GM12878 (cell line): ENCODE measurements at regions not wholly inside any gene's neighbourhood (a gene's known extent, or its start where the extent isn't known, plus 50 kb on each side); places are given as distances from the start of the nearest gene placed in this dataset.

Experiments used
- ATAC-seq: fragments of 200-7000 bp; cut with Tn5 transposase; 3 replicates; pipeline ENCODE4 v1.9.1; 2020; ENCODE audit warnings: mild to moderate bottlenecking, moderate library complexity
- BruUV-seq: library from RNA; stranded (reverse); fragments of 400-500 nt; replicated peaks from 2 replicates; lab custom pipeline; 2021; lab: Mats Ljungman, UMichigan
- CTCF ChIA-PET: fragments of 300-600 bp; sonication (Branson Sonifier 250); formaldehyde crosslinking; extraction: SDS; loops from one replicate; lab custom pipeline; 2021; ENCODE audit warnings: inconsistent platforms; lab: Yijun Ruan, JAX
- POLR2A ChIA-PET: fragments of 350-600 bp; formaldehyde crosslinking; extraction: SDS; loops from one replicate; lab custom pipeline; 2021; ENCODE audit warnings: inconsistent platforms; lab: Charles Lee
- RAD21 ChIA-PET: fragments of 300-600 bp; sonication (Branson Sonifier 250); formaldehyde crosslinking; loops from one replicate; lab custom pipeline; 2023; ENCODE audit warnings: antibody characterized with exemption; ENCODE audit not compliant: unreplicated experiment; lab: Charles Lee
- SMC1A ChIA-PET: fragments of 300-600 bp; sonication (Branson Sonifier 250); formaldehyde crosslinking; loops from one replicate; lab custom pipeline; 2023; ENCODE audit not compliant: unreplicated experiment, uncharacterized antibody; lab: Charles Lee
- DNase-seq: peaks from one replicate; pipeline ENCODE4 v3.0.0-alpha.2; 2011; ENCODE audit warnings: low read depth, low spot score
- FAIRE-seq: peaks from 3 replicates; lab custom pipeline; 2011; peaks lifted over from hg19 to GRCh38; lab: Jason Lieb, UNC
- H2AFZ ChIP-seq: 2 replicates; pipeline ENCODE4 v1.6.0; 2011; ENCODE audit warnings: low read depth, low read length, control low read depth; ENCODE audit not compliant: control insufficient read depth
- H3K27ac ChIP-seq: 2 replicates; pipeline ENCODE4 v1.5.1; 2011; ENCODE audit warnings: control low read depth; ENCODE audit not compliant: control insufficient read depth, insufficient read depth
- H3K27me3 ChIP-seq, 2 experiments: replicated peaks in 1 of 2; 2 replicates each; pipeline versions ENCODE4 v1.6.0 to v1.6.1; 2011; ENCODE audit warnings: low read length in 1 of 2; ENCODE audit not compliant: control insufficient read depth in 2 of 2, insufficient read depth in 2 of 2
- H3K36me3 ChIP-seq, 2 experiments: 2 replicates each; pipeline ENCODE4 v1.5.1; 2011; ENCODE audit warnings: low read length in 1 of 2; ENCODE audit not compliant: control insufficient read depth in 2 of 2, insufficient read depth in 2 of 2
- H3K4me1 ChIP-seq: 2 replicates; pipeline ENCODE4 v1.6.1; 2011; ENCODE audit warnings: mild to moderate bottlenecking, low read length, moderate library complexity, mixed read lengths; ENCODE audit not compliant: control insufficient read depth, insufficient read depth
- H3K4me2 ChIP-seq: 2 replicates; pipeline ENCODE4 v1.6.0; 2011; ENCODE audit warnings: control low read depth; ENCODE audit not compliant: control insufficient read depth, insufficient read depth
- H3K4me3 ChIP-seq: fragments of 200-600 bp; sonication (generic); 2 replicates; pipeline ENCODE4 v1.5.1; 2016
- H3K79me2 ChIP-seq: 2 replicates; pipeline ENCODE4 v1.6.0; 2011; ENCODE audit warnings: low read length; ENCODE audit not compliant: control insufficient read depth, insufficient read depth
- H3K9ac ChIP-seq: 2 replicates; pipeline ENCODE4 v1.8.0; 2011; ENCODE audit warnings: low read length, control low read depth, mixed read lengths; ENCODE audit not compliant: control insufficient read depth, insufficient read depth
- H3K9me3 ChIP-seq: replicated peaks from 3 replicates; pipeline ENCODE4 v1.5.1; 2011; ENCODE audit warnings: mild to moderate bottlenecking, low read length; ENCODE audit not compliant: control insufficient read depth, insufficient read depth
- H4K20me1 ChIP-seq: 2 replicates; pipeline ENCODE4 v1.6.0; 2011; ENCODE audit not compliant: control insufficient read depth, insufficient read depth
- BMI1 ChIP-seq: fragments of 450-650 bp; IDR thresholded peaks from 2 replicates; pipeline ENCODE4 v1.6.1; 2016; ENCODE audit warnings: mild to moderate bottlenecking, moderate library complexity, borderline replicate concordance
- CBFB ChIP-seq: IDR thresholded peaks from 2 replicates; pipeline ENCODE4 v1.6.1; 2016; ENCODE audit warnings: antibody characterized with exemption, low read depth
- CHD2 ChIP-seq: IDR thresholded peaks from 2 replicates; pipeline ENCODE4 v1.6.1; 2011; ENCODE audit warnings: low read depth, low read length, improper control_type of control experiment, borderline replicate concordance
- CREM ChIP-seq: IDR thresholded peaks from 2 replicates; pipeline ENCODE4 v1.6.1; 2014; ENCODE audit warnings: antibody characterized with exemption, low read depth
- EGR1 ChIP-seq, 2 experiments: IDR thresholded peaks; 1 replicate in 1 of 2; 2 replicates in 1 of 2; pipeline ENCODE4 v1.6.1; 2011 to 2012; ENCODE audit warnings: low read depth in 2 of 2, low read length in 2 of 2, borderline replicate concordance in 1 of 2, mild to moderate bottlenecking in 1 of 2, moderate library complexity in 1 of 2
- EP300 ChIP-seq, 2 experiments: fragments of 150-350 bp in 1 of 2; IDR thresholded peaks; 2 replicates each; pipeline ENCODE4 v1.6.1; 2011 to 2012; ENCODE audit warnings: low read depth in 2 of 2, low read length in 2 of 2, borderline replicate concordance in 1 of 2, improper control_type of control experiment in 1 of 2, inconsistent platforms in 1 of 2; ENCODE audit not compliant: control insufficient read depth in 1 of 2
- ETV6 ChIP-seq, 2 experiments: fragments of 450-650 bp in 1 of 2; IDR thresholded peaks in 1 of 2; conservative IDR thresholded peaks in 1 of 2; 2 replicates each; pipeline ENCODE4 v1.6.1; 2014; ENCODE audit warnings: antibody characterized with exemption in 1 of 2, borderline replicate concordance in 1 of 2, low read depth in 1 of 2, mild to moderate bottlenecking in 1 of 2, moderate library complexity in 1 of 2
- FOS ChIP-seq: IDR thresholded peaks from 3 replicates; pipeline ENCODE4 v1.6.1; 2011; ENCODE audit warnings: borderline replicate concordance; ENCODE audit not compliant: insufficient read length; ENCODE audit errors: extremely low read depth
- MYC ChIP-seq: IDR thresholded peaks from 2 replicates; pipeline ENCODE4 v1.6.1; 2011; ENCODE audit warnings: mild to moderate bottlenecking, low read length, moderate library complexity, inconsistent platforms; ENCODE audit not compliant: insufficient read depth, insufficient replicate concordance, insufficient read length, severe bottlenecking
- NBN ChIP-seq: fragments of 450-650 bp; IDR thresholded peaks from 2 replicates; pipeline ENCODE4 v1.6.1; 2016
- NFIC ChIP-seq: IDR thresholded peaks from 2 replicates; pipeline ENCODE4 v1.6.1; 2012; ENCODE audit warnings: low read depth, mild to moderate bottlenecking, inconsistent platforms, low read length, moderate library complexity
- PAX8 ChIP-seq: fragments of 450-650 bp; IDR thresholded peaks from 2 replicates; pipeline ENCODE4 v1.6.1; 2017; ENCODE audit warnings: mild to moderate bottlenecking, moderate library complexity
- SREBF2 ChIP-seq: IDR thresholded peaks from 2 replicates; pipeline ENCODE4 v1.6.1; 2012; ENCODE audit warnings: mild to moderate bottlenecking, low read length
- TAF1 ChIP-seq: IDR thresholded peaks from 2 replicates; pipeline ENCODE4 v1.6.1; 2011; ENCODE audit warnings: mild to moderate bottlenecking, low read depth, low read length, borderline replicate concordance
- TARDBP ChIP-seq: IDR thresholded peaks from 2 replicates; pipeline ENCODE4 v1.6.1; 2016; ENCODE audit warnings: borderline replicate concordance
- ZNF217 ChIP-seq: fragments of 450-650 bp; IDR thresholded peaks from 2 replicates; pipeline ENCODE4 v1.6.1; 2017; ENCODE audit warnings: antibody characterized with exemption, mild to moderate bottlenecking
- whole genome bisulfite sequencing: methylation state at CpG from one replicate; pipeline ENCODE4 v1.1.6; 2016; ENCODE audit warnings: low lambda C conversion rate; ENCODE audit not compliant: insufficient replicate concordance, insufficient coverage; ENCODE audit errors: missing lambda C conversion rate; 5-methylcytosine and 5-hydroxymethylcytosine counted together
- in situ Hi-C: fragments of 300-500 bp; cut with MboI; formaldehyde crosslinking; loops from 9 replicates; pipeline ENCODE4 v1.14.3; 2018; ENCODE audit warnings: mixed read lengths
- intact Hi-C: fragments of 100-400 bp; cut with micrococcal nuclease; formaldehyde crosslinking; loops from one replicate; pipeline ENCODE4 v1.14.2; 2022; ENCODE audit not compliant: unreplicated experiment
- TF ChIP-seq, protein P1 (sequence below): fragments of 450-650 bp; conservative IDR thresholded peaks from 2 replicates; pipeline ENCODE4 v1.6.1; 2017; ENCODE audit warnings: mild to moderate bottlenecking, moderate library complexity
- TF ChIP-seq, protein P2 (sequence below): IDR thresholded peaks from 2 replicates; pipeline ENCODE4 v1.6.1; 2012; ENCODE audit warnings: low read depth, low read length, improper control_type of control experiment
- TF ChIP-seq, protein P3 (sequence below), 3 experiments: IDR thresholded peaks in 2 of 3; conservative IDR thresholded peaks in 1 of 3; 2 replicates each; pipeline ENCODE4 v1.5.1; 2011; ENCODE audit warnings: low read depth in 3 of 3, low read length in 3 of 3, mild to moderate bottlenecking in 3 of 3, control low read depth in 2 of 3, moderate library complexity in 2 of 3, inconsistent platforms in 1 of 3, mixed read lengths in 1 of 3; ENCODE audit not compliant: control insufficient read depth in 2 of 3, insufficient read depth in 1 of 3; ENCODE audit errors: extremely low read depth in 1 of 3

DNA sequence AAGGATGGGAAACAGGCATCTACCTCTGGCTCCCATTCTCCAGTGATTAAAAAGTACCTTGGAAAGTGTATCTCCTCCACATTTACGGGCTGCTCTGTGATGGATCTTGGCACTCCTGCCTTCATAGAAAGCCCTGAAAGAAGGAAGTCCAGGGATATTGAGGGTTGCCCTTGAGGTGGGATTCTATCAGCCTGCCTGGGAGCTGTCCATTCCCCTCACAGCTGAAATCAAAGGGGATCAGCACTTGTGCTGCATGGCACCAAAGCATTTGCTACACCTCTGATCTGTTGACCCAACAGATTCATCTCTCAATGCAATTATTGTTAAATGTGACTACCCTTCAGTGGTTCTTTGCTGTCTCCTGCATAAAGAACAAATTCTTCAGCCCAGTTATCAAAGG, 442.0 kb upstream of the RUNX1 start:
- no peak for FAIRE-seq
- intact Hi-C loops: no loop called here

More for the DNA sequence above, 442.0 kb upstream of the RUNX1 start:
- H3K36me3 ChIP-seq: no peaks in the 10 kb centered on the region
- no peaks in the 10 kb centered on the region for H3K9me3 ChIP-seq
- H3K4me3 ChIP-seq: no peak overlapping the region
- RAD21 ChIA-PET: no interaction called here
- no peaks in the 10 kb centered on the region for H3K27me3 ChIP-seq
- no peak overlapping the region for H3K4me2 ChIP-seq
- no peak overlapping the region for H3K27ac ChIP-seq
- ATAC-seq: no peak
- H4K20me1 ChIP-seq: no peaks in the 10 kb centered on the region
- 0% methylated on average over 1 of the region's 1 CpG for WGBS
- H3K79me2 ChIP-seq: no peaks in the 10 kb centered on the region
- H3K9ac ChIP-seq: no peak overlapping the region
- TF ChIP-seq BMI1 (no peak), MYC (no peak), NBN (no peak), EP300 (IDR thresholded peaks at IDR 0.05; ENCODE audit: borderline replicate concordance in 1 of 2, control insufficient read depth in 1 of 2, low read depth in 2 of 2, low read length in 2 of 2) (no peak), FOS (no peak), ETV6 (conservative IDR thresholded peaks at IDR 0.05 in 1 of 2, IDR thresholded peaks at IDR 0.05 in 1 of 2; ENCODE audit: borderline replicate concordance in 1 of 2, low read depth in 1 of 2) (no peak), TAF1 (no peak), ZNF217 (no peak), NFIC (no peak), CREM (no peak), EGR1 (IDR thresholded peaks at IDR 0.05; ENCODE audit: borderline replicate concordance in 1 of 2, low read depth in 2 of 2, low read length in 2 of 2) (no peak), CHD2 (no peak), PAX8 (no peak), SREBF2 (no peak), CBFB (no peak), TARDBP (no peak)
- TF ChIP-seq, protein P1, sequence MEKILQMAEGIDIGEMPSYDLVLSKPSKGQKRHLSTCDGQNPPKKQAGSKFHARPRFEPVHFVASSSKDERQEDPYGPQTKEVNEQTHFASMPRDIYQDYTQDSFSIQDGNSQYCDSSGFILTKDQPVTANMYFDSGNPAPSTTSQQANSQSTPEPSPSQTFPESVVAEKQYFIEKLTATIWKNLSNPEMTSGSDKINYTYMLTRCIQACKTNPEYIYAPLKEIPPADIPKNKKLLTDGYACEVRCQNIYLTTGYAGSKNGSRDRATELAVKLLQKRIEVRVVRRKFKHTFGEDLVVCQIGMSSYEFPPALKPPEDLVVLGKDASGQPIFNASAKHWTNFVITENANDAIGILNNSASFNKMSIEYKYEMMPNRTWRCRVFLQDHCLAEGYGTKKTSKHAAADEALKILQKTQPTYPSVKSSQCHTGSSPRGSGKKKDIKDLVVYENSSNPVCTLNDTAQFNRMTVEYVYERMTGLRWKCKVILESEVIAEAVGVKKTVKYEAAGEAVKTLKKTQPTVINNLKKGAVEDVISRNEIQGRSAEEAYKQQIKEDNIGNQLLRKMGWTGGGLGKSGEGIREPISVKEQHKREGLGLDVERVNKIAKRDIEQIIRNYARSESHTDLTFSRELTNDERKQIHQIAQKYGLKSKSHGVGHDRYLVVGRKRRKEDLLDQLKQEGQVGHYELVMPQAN: no peak
- TF ChIP-seq, protein P2, sequence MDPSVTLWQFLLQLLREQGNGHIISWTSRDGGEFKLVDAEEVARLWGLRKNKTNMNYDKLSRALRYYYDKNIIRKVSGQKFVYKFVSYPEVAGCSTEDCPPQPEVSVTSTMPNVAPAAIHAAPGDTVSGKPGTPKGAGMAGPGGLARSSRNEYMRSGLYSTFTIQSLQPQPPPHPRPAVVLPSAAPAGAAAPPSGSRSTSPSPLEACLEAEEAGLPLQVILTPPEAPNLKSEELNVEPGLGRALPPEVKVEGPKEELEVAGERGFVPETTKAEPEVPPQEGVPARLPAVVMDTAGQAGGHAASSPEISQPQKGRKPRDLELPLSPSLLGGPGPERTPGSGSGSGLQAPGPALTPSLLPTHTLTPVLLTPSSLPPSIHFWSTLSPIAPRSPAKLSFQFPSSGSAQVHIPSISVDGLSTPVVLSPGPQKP: no peak
- TF ChIP-seq, protein P3, sequence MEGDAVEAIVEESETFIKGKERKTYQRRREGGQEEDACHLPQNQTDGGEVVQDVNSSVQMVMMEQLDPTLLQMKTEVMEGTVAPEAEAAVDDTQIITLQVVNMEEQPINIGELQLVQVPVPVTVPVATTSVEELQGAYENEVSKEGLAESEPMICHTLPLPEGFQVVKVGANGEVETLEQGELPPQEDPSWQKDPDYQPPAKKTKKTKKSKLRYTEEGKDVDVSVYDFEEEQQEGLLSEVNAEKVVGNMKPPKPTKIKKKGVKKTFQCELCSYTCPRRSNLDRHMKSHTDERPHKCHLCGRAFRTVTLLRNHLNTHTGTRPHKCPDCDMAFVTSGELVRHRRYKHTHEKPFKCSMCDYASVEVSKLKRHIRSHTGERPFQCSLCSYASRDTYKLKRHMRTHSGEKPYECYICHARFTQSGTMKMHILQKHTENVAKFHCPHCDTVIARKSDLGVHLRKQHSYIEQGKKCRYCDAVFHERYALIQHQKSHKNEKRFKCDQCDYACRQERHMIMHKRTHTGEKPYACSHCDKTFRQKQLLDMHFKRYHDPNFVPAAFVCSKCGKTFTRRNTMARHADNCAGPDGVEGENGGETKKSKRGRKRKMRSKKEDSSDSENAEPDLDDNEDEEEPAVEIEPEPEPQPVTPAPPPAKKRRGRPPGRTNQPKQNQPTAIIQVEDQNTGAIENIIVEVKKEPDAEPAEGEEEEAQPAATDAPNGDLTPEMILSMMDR (IDR thresholded peaks at IDR 0.05 in 2 of 3, conservative IDR thresholded peaks at IDR 0.05 in 1 of 3; ENCODE audit: control insufficient read depth in 2 of 3, extremely low read depth in 1 of 3, insufficient read depth in 1 of 3, low read depth in 3 of 3, low read length in 3 of 3): no peak
- SMC1A ChIA-PET: no interaction called here
- POLR2A ChIA-PET: no interaction called here
- DNase-seq: no peak
- in situ Hi-C loops: no loop called here
- no TSS peak for BruUV-seq
- H2AFZ ChIP-seq: no peak overlapping the region
- H3K4me1 ChIP-seq: no peaks in the 10 kb centered on the region
- CTCF ChIA-PET: no interaction called here
